Activated T-cell treated with anti-CD3 and anti-CD28 coated beads, Interleukin-2, amount 50 U/mL, for 4 hours (primary cell): ENCODE measurements at regions not wholly inside any gene's neighbourhood (a gene's known extent, or its start where the extent isn't known, plus 50 kb on each side); places are given as distances from the start of the nearest gene placed in this dataset.

Experiments used
- ATAC-seq, 2 donors: fragments of 200-7000 bp; cut with Tn5 transposase; one replicate each; pipeline ENCODE4 v1.10.0; 2021
- DNase-seq: peaks from one replicate; pipeline ENCODE4 v3.0.0-alpha.2; 2020
- H3K27me3 Mint-ChIP-seq: one replicate; pipeline ENCODE4 v1.8.0; 2021; ENCODE audit warnings: low read depth, mixed read lengths
- H3K36me3 Mint-ChIP-seq: one replicate; pipeline ENCODE4 v1.8.0; 2022; ENCODE audit warnings: mixed read lengths; ENCODE audit not compliant: insufficient read depth
- H3K4me1 Mint-ChIP-seq: one replicate; pipeline ENCODE4 v1.8.0; 2021; ENCODE audit warnings: low read depth, mixed read lengths
- H3K4me3 Mint-ChIP-seq: one replicate; pipeline ENCODE4 v1.8.0; 2021; ENCODE audit warnings: mild to moderate bottlenecking, moderate library complexity, mixed read lengths
- H3K9me3 Mint-ChIP-seq: one replicate; pipeline ENCODE4 v1.8.0; 2021; ENCODE audit warnings: mixed read lengths

- Mint-ChIP-seq H3K4me1 (no peaks in the 10 kb centered on the region), H3K27me3 (peaks cover 2% of the 10 kb centered on the region), H3K4me3 (no peak overlapping the region), H3K9me3 (no peaks in the 10 kb centered on the region), H3K36me3 (no peaks in the 10 kb centered on the region)
- DNase-seq (no peak), ATAC-seq (no peak)
Measured at GRCh38 chr6:21468461-21468860, 125.1 kb upstream of the SOX4 start.

GRCh38 chr6:21469213-21469612 is 124.3 kb upstream of the SOX4 start:
- Mint-ChIP-seq H3K4me1 (no peaks in the 10 kb centered on the region), H3K27me3 (peaks cover 2% of the 10 kb centered on the region), H3K4me3 (no peak overlapping the region), H3K9me3 (no peaks in the 10 kb centered on the region), H3K36me3 (no peaks in the 10 kb centered on the region)
- DNase-seq (no peak), ATAC-seq (no peak)

- ATAC-seq (no peak), DNase-seq (no peak)
- Mint-ChIP-seq H3K4me3 (no peak overlapping the region), H3K9me3 (no peaks in the 10 kb centered on the region), H3K27me3 (no peaks in the 10 kb centered on the region), H3K4me1 (no peaks in the 10 kb centered on the region), H3K36me3 (no peaks in the 10 kb centered on the region)
Measured at GRCh38 chr6:21476112-21476511, 117.4 kb upstream of the SOX4 start.

GRCh38 chr6:21478411-21478810 is 115.1 kb upstream of the SOX4 start:
- ATAC-seq (no peak), DNase-seq (no peak)
- H3K4me1 Mint-ChIP-seq: no peaks in the 10 kb centered on the region
- H3K9me3 Mint-ChIP-seq: no peaks in the 10 kb centered on the region
- H3K4me3 Mint-ChIP-seq: no peak overlapping the region
- H3K27me3 Mint-ChIP-seq: no peaks in the 10 kb centered on the region
- no peaks in the 10 kb centered on the region for H3K36me3 Mint-ChIP-seq

- Mint-ChIP-seq H3K9me3 (no peaks in the 10 kb centered on the region), H3K4me3 (no peak overlapping the region), H3K27me3 (no peaks in the 10 kb centered on the region), H3K36me3 (no peaks in the 10 kb centered on the region), H3K4me1 (no peaks in the 10 kb centered on the region)
- ATAC-seq (no peak), DNase-seq (no peak)
Measured at GRCh38 chr6:21478883-21479539, 114.5 kb upstream of the SOX4 start.

GRCh38 chr6:21486115-21486514 is 107.4 kb upstream of the SOX4 start:
- Mint-ChIP-seq H3K9me3 (no peaks in the 10 kb centered on the region), H3K36me3 (no peaks in the 10 kb centered on the region), H3K4me1 (no peaks in the 10 kb centered on the region), H3K27me3 (no peaks in the 10 kb centered on the region), H3K4me3 (no peak overlapping the region)
- ATAC-seq: no peak
- DNase-seq: no peak

GRCh38 chr6:21489826-21490225 is 103.7 kb upstream of the SOX4 start:
- ATAC-seq (no peak), DNase-seq (no peak)
- Mint-ChIP-seq H3K4me3 (no peak overlapping the region), H3K9me3 (no peaks in the 10 kb centered on the region), H3K27me3 (no peaks in the 10 kb centered on the region), H3K36me3 (no peaks in the 10 kb centered on the region), H3K4me1 (no peaks in the 10 kb centered on the region)

- H3K4me1 Mint-ChIP-seq: no peaks in the 10 kb centered on the region
- H3K4me3 Mint-ChIP-seq: no peak overlapping the region
- DNase-seq: no peak
- H3K9me3 Mint-ChIP-seq: no peaks in the 10 kb centered on the region
- no peak for ATAC-seq
- no peaks in the 10 kb centered on the region for H3K36me3 Mint-ChIP-seq
- no peaks in the 10 kb centered on the region for H3K27me3 Mint-ChIP-seq
Measured at GRCh38 chr6:21491955-21492354, 101.6 kb upstream of the SOX4 start.

GRCh38 chr6:21494505-21494904 is 99.0 kb upstream of the SOX4 start:
- no peaks in the 10 kb centered on the region for H3K9me3 Mint-ChIP-seq
- no peaks in the 10 kb centered on the region for H3K27me3 Mint-ChIP-seq
- no peak overlapping the region for H3K4me3 Mint-ChIP-seq
- DNase-seq: no peak
- no peak for ATAC-seq
- H3K4me1 Mint-ChIP-seq: no peaks in the 10 kb centered on the region
- no peaks in the 10 kb centered on the region for H3K36me3 Mint-ChIP-seq

GRCh38 chr6:21496196-21496595 is 97.4 kb upstream of the SOX4 start:
- ATAC-seq (no peak), DNase-seq (no peak)
- no peaks in the 10 kb centered on the region for H3K27me3 Mint-ChIP-seq
- H3K4me3 Mint-ChIP-seq: no peak overlapping the region
- H3K36me3 Mint-ChIP-seq: no peaks in the 10 kb centered on the region
- no peaks in the 10 kb centered on the region for H3K4me1 Mint-ChIP-seq
- H3K9me3 Mint-ChIP-seq: no peaks in the 10 kb centered on the region

- H3K9me3 Mint-ChIP-seq: no peaks in the 10 kb centered on the region
- DNase-seq (no peak), ATAC-seq (no peak)
- no peak overlapping the region for H3K4me3 Mint-ChIP-seq
- no peaks in the 10 kb centered on the region for H3K27me3 Mint-ChIP-seq
- H3K4me1 Mint-ChIP-seq: no peaks in the 10 kb centered on the region
- H3K36me3 Mint-ChIP-seq: no peaks in the 10 kb centered on the region
Measured at GRCh38 chr6:21496706-21497105, 96.8 kb upstream of the SOX4 start.

GRCh38 chr6:21500314-21501020 is 93.1 kb upstream of the SOX4 start:
- DNase-seq: no peak
- H3K27me3 Mint-ChIP-seq: no peaks in the 10 kb centered on the region
- ATAC-seq: no peak
- no peaks in the 10 kb centered on the region for H3K4me1 Mint-ChIP-seq
- no peak overlapping the region for H3K4me3 Mint-ChIP-seq
- no peaks in the 10 kb centered on the region for H3K9me3 Mint-ChIP-seq
- no peaks in the 10 kb centered on the region for H3K36me3 Mint-ChIP-seq

GRCh38 chr6:21501021-21501354 is 92.6 kb upstream of the SOX4 start:
- no peaks in the 10 kb centered on the region for H3K4me1 Mint-ChIP-seq
- H3K4me3 Mint-ChIP-seq: no peak overlapping the region

GRCh38 chr6:21501815-21502214 is 91.7 kb upstream of the SOX4 start:
- Mint-ChIP-seq H3K4me1 (no peaks in the 10 kb centered on the region), H3K27me3 (no peaks in the 10 kb centered on the region), H3K4me3 (no peak overlapping the region), H3K9me3 (no peaks in the 10 kb centered on the region), H3K36me3 (no peaks in the 10 kb centered on the region)
- no peak for DNase-seq
- ATAC-seq: no peak

More at GRCh38 chr6:21501021-21501354, 92.6 kb upstream of the SOX4 start:
- Mint-ChIP-seq H3K36me3 (no peaks in the 10 kb centered on the region), H3K27me3 (no peaks in the 10 kb centered on the region), H3K9me3 (no peaks in the 10 kb centered on the region)
- no peak for DNase-seq
- no peak for ATAC-seq

- DNase-seq (no peak), ATAC-seq (no peak)
- H3K9me3 Mint-ChIP-seq: no peaks in the 10 kb centered on the region
- H3K4me3 Mint-ChIP-seq: no peak overlapping the region
- H3K27me3 Mint-ChIP-seq: no peaks in the 10 kb centered on the region
- no peaks in the 10 kb centered on the region for H3K4me1 Mint-ChIP-seq
- no peaks in the 10 kb centered on the region for H3K36me3 Mint-ChIP-seq
Measured at GRCh38 chr6:21502682-21503081, 90.9 kb upstream of the SOX4 start.
